ENCODE measurements at regions not wholly inside any gene's neighbourhood (a gene's known extent, or its start where the extent isn't known, plus 50 kb on each side); places are given as distances from the start of the nearest gene placed in this dataset.

Small RNAs in the stretch of these regions (small RNA-seq; reads per million reads assigned to genes)
- gene RNA5-8SP4 = 2.7 reads per million, percentile 76 among the genes with 10 or more reads in this experiment

Measured in hematopoietic multipotent progenitor cell (in vitro differentiated cells).